Fibroblast of lung (primary cell): ENCODE measurements at regions not wholly inside any gene's neighbourhood (a gene's known extent, or its start where the extent isn't known, plus 50 kb on each side); places are given as distances from the start of the nearest gene placed in this dataset.

Experiments used
- DNase-seq, 2 donors: peaks; one replicate each; pipeline versions ENCODE4 v3.0.0 to v3.0.0-alpha.2; 2010; ENCODE audit warnings: low read depth in 2 of 2
- H2AFZ ChIP-seq: 2 replicates; pipeline ENCODE4 v1.5.1; 2012; ENCODE audit warnings: low read length, control low read depth, inconsistent platforms
- H3K27ac ChIP-seq: 2 replicates; pipeline ENCODE4 v1.5.1; 2011; ENCODE audit warnings: low read length, control low read depth; ENCODE audit not compliant: insufficient read depth
- H3K27me3 ChIP-seq: 2 replicates; pipeline ENCODE4 v1.5.1; 2011; ENCODE audit warnings: mild to moderate bottlenecking, low read length; ENCODE audit not compliant: control insufficient read depth, insufficient read depth
- H3K36me3 ChIP-seq: 2 replicates; pipeline ENCODE4 v1.5.1; 2011; ENCODE audit warnings: low read length; ENCODE audit not compliant: control insufficient read depth, insufficient read depth
- H3K4me1 ChIP-seq: 2 replicates; pipeline ENCODE4 v1.5.1; 2011; ENCODE audit warnings: low read length; ENCODE audit not compliant: control insufficient read depth, insufficient read depth; ENCODE audit errors: extremely low read depth
- H3K4me2 ChIP-seq: 2 replicates; pipeline ENCODE4 v1.5.1; 2011; ENCODE audit warnings: low read length, control low read depth; ENCODE audit not compliant: insufficient read depth; ENCODE audit errors: extremely low read depth
- H3K4me3 ChIP-seq, 4 experiments: fragments of 200-600 bp in 1 of 4; sonication (generic) in 1 of 4; replicated peaks in 1 of 4; 2 replicates each; pipeline ENCODE4 v1.5.1; 2011 to 2016; ENCODE audit warnings: low read length in 4 of 4, low read depth in 3 of 4, mild to moderate bottlenecking in 3 of 4, control low read depth in 2 of 4, inconsistent platforms in 1 of 4, mixed read lengths in 1 of 4; ENCODE audit not compliant: insufficient read depth in 1 of 4; ENCODE audit errors: control extremely low read depth in 1 of 4
- H3K79me2 ChIP-seq: 2 replicates; pipeline ENCODE4 v1.5.1; 2012; ENCODE audit warnings: mild to moderate bottlenecking, low read length, inconsistent platforms; ENCODE audit not compliant: control insufficient read depth, insufficient read depth
- H3K9ac ChIP-seq: 2 replicates; pipeline ENCODE4 v1.5.1; 2011; ENCODE audit warnings: mild to moderate bottlenecking, low read length, control low read depth; ENCODE audit not compliant: insufficient read depth
- H3K9me3 ChIP-seq: 2 replicates; pipeline ENCODE4 v1.5.1; 2012; ENCODE audit warnings: low read depth, low read length; ENCODE audit not compliant: control insufficient read depth, insufficient read depth
- H4K20me1 ChIP-seq: 2 replicates; pipeline ENCODE4 v1.5.1; 2011; ENCODE audit warnings: low read length; ENCODE audit not compliant: control insufficient read depth, insufficient read depth; ENCODE audit errors: extremely low read depth
- EZH2 ChIP-seq: IDR thresholded peaks from 2 replicates; pipeline ENCODE4 v1.5.1; 2012; ENCODE audit warnings: low read length, control low read depth, mild to moderate bottlenecking; ENCODE audit errors: missing control alignments
- TF ChIP-seq, protein P1 (sequence below), 2 donors: IDR thresholded peaks in 1 of 2; conservative IDR thresholded peaks in 1 of 2; 1 replicate in 1 of 2; 2 replicates in 1 of 2; pipeline ENCODE4 v1.5.1; 2011 to 2012; ENCODE audit warnings: low read length in 2 of 2, control low read depth in 1 of 2, inconsistent platforms in 1 of 2, low read depth in 1 of 2, mild to moderate bottlenecking in 1 of 2

DNA sequence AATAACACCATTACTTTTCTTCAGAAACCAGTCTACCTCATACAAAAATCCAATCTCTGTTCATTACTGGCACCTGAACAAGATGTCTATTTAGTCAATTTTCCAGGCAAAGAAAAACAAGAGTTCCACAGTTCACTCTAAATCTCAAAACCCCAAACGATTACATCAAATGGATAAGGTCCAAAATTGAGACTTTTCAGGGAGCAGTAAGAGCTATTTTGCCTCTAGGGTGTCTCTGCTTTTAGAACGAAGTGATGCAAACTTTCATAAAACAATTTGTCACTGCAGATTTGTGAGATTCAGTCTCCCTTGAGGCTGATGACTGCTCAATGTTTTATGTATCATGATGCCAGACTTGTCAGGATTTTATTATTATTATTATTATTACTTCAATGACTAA is 937.0 kb upstream of the PHF14 start:
- no peak overlapping the region for H2AFZ ChIP-seq
- no peak overlapping the region for H3K4me2 ChIP-seq
- no peaks in the 10 kb centered on the region for H3K4me1 ChIP-seq
- H3K9ac ChIP-seq, result no peak overlapping the region
- no peak for DNase-seq
- H3K4me3 ChIP-seq, result no peak overlapping the region
- no peaks in the 10 kb centered on the region for H4K20me1 ChIP-seq
- H3K36me3 ChIP-seq, result no peaks in the 10 kb centered on the region
- TF ChIP-seq, protein P1, sequence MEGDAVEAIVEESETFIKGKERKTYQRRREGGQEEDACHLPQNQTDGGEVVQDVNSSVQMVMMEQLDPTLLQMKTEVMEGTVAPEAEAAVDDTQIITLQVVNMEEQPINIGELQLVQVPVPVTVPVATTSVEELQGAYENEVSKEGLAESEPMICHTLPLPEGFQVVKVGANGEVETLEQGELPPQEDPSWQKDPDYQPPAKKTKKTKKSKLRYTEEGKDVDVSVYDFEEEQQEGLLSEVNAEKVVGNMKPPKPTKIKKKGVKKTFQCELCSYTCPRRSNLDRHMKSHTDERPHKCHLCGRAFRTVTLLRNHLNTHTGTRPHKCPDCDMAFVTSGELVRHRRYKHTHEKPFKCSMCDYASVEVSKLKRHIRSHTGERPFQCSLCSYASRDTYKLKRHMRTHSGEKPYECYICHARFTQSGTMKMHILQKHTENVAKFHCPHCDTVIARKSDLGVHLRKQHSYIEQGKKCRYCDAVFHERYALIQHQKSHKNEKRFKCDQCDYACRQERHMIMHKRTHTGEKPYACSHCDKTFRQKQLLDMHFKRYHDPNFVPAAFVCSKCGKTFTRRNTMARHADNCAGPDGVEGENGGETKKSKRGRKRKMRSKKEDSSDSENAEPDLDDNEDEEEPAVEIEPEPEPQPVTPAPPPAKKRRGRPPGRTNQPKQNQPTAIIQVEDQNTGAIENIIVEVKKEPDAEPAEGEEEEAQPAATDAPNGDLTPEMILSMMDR (conservative IDR thresholded peaks at IDR 0.05 in 1 of 2, IDR thresholded peaks at IDR 0.05 in 1 of 2; ENCODE audit: low read depth in 1 of 2, low read length in 2 of 2), result no peak
- no peak for TF ChIP-seq EZH2
- H3K9me3 ChIP-seq, result no peaks in the 10 kb centered on the region
- H3K79me2 ChIP-seq, result no peaks in the 10 kb centered on the region
- no peak overlapping the region for H3K27ac ChIP-seq
- no peaks in the 10 kb centered on the region for H3K27me3 ChIP-seq

DNA sequence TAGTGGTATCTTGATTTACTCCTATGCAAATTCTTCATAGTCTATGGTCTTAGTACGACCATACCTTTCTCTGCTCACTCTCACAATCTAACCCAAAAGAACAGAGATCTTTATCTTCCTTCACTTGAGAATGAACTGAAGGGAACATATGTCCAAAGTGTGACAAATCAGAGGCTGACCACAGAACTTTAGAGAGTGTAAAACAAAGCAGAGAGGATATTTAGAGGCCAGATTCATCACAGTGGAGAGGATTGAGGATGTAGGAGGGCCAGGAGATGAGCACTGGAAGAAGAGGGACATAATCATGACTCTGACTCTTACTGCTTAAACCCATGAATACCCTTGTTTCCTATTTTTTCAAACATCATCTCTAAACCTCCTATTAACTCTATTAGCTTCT is 935.3 kb upstream of the PHF14 start:
- Histone ChIP-seq H3K27me3 (no peaks in the 10 kb centered on the region), H3K79me2 (no peaks in the 10 kb centered on the region), H3K4me3 (no peak overlapping the region), H3K4me2 (no peak overlapping the region), H3K36me3 (no peaks in the 10 kb centered on the region), H2AFZ (no peak overlapping the region), H4K20me1 (no peaks in the 10 kb centered on the region), H3K4me1 (no peaks in the 10 kb centered on the region), H3K9ac (no peak overlapping the region), H3K27ac (no peak overlapping the region), H3K9me3 (no peaks in the 10 kb centered on the region)
- TF ChIP-seq, protein P1 (conservative IDR thresholded peaks at IDR 0.05 in 1 of 2, IDR thresholded peaks at IDR 0.05 in 1 of 2; ENCODE audit: low read depth in 1 of 2, low read length in 2 of 2), result no peak
- no peak for TF ChIP-seq EZH2
- DNase-seq, result no peak

DNA sequence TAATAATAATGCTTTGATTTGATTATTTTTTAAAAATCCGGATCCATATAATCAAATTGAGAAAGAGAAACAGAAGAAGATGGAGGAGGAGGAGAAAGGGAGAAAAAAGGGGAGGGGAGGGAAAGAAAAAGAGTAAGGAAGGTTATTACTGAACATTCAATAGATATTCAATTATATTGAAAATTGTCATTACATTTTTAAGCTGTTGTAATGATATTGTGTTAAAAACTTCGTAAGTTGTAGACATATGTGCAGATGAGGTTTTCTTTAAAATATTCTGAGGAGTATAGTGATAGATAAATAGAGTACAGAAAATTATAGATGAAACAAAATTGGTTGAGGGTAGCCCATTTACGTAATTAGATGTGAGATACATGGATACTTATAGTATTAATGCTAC is 933.0 kb upstream of the PHF14 start:
- H3K79me2 ChIP-seq, result no peaks in the 10 kb centered on the region
- no peak for DNase-seq
- TF ChIP-seq, protein P1 (conservative IDR thresholded peaks at IDR 0.05 in 1 of 2, IDR thresholded peaks at IDR 0.05 in 1 of 2; ENCODE audit: low read depth in 1 of 2, low read length in 2 of 2), result no peak
- TF ChIP-seq EZH2, result no peak
- no peak overlapping the region for H3K9ac ChIP-seq
- H3K4me2 ChIP-seq, result no peak overlapping the region
- H2AFZ ChIP-seq, result no peak overlapping the region
- no peak overlapping the region for H3K4me3 ChIP-seq
- no peaks in the 10 kb centered on the region for H4K20me1 ChIP-seq
- no peaks in the 10 kb centered on the region for H3K27me3 ChIP-seq
- no peaks in the 10 kb centered on the region for H3K4me1 ChIP-seq
- H3K27ac ChIP-seq, result no peak overlapping the region
- no peaks in the 10 kb centered on the region for H3K9me3 ChIP-seq
- H3K36me3 ChIP-seq, result no peaks in the 10 kb centered on the region
